ENCODE measurements at regions not wholly inside any gene's neighbourhood (a gene's known extent, or its start where the extent isn't known, plus 50 kb on each side); places are given as distances from the start of the nearest gene placed in this dataset.

GRCh38 chr11:112745973-112746372 is 215.2 kb upstream of the NCAM1 start:
- TF ChIP-seq CTCF (IDR thresholded peaks at IDR 0.05; ENCODE audit: insufficient read depth, low read depth, low read length), result no peak
- no peak overlapping the region for H3K4me3 ChIP-seq (ENCODE audit: low read depth, low read length)
- DNase-seq (ENCODE audit: low read depth), result no peak

GRCh38 chr11:112748252-112748651 is 213.0 kb upstream of the NCAM1 start:
- no peak for DNase-seq (ENCODE audit: low read depth)
- no peak for TF ChIP-seq CTCF (IDR thresholded peaks at IDR 0.05; ENCODE audit: insufficient read depth, low read depth, low read length)
- no peak overlapping the region for H3K4me3 ChIP-seq (ENCODE audit: low read depth, low read length)

GRCh38 chr11:112748713-112749543 is 212.3 kb upstream of the NCAM1 start:
- TF ChIP-seq CTCF (IDR thresholded peaks at IDR 0.05; ENCODE audit: insufficient read depth, low read depth, low read length), result no peak

GRCh38 chr11:112751329-112751728 is 209.9 kb upstream of the NCAM1 start:
- DNase-seq (ENCODE audit: low read depth), result no peak
- H3K4me3 ChIP-seq (ENCODE audit: low read depth, low read length), result no peak overlapping the region
- no peak for TF ChIP-seq CTCF (IDR thresholded peaks at IDR 0.05; ENCODE audit: insufficient read depth, low read depth, low read length)

More at GRCh38 chr11:112748713-112749543, 212.3 kb upstream of the NCAM1 start:
- no peak overlapping the region for H3K4me3 ChIP-seq (ENCODE audit: low read depth, low read length)
- peak; percentile 19 for DNase-seq (ENCODE audit: low read depth)

- no peak for DNase-seq (ENCODE audit: low read depth)
- TF ChIP-seq CTCF (IDR thresholded peaks at IDR 0.05; ENCODE audit: insufficient read depth, low read depth, low read length), result no peak
- no peak overlapping the region for H3K4me3 ChIP-seq (ENCODE audit: low read depth, low read length)
These were observed 209.4 kb upstream of the NCAM1 start for GRCh38 chr11:112751772-112752171.

- DNase-seq (ENCODE audit: low read depth), result no peak
- no peak for TF ChIP-seq CTCF (IDR thresholded peaks at IDR 0.05; ENCODE audit: insufficient read depth, low read depth, low read length)
These were observed 208.7 kb upstream of the NCAM1 start for GRCh38 chr11:112752563-112752962.

GRCh38 chr11:112753706-112754105 is 207.5 kb upstream of the NCAM1 start:
- no peak overlapping the region for H3K4me3 ChIP-seq (ENCODE audit: low read depth, low read length)
- no peak for DNase-seq (ENCODE audit: low read depth)
- no peak for TF ChIP-seq CTCF (IDR thresholded peaks at IDR 0.05; ENCODE audit: insufficient read depth, low read depth, low read length)

More at GRCh38 chr11:112752563-112752962, 208.7 kb upstream of the NCAM1 start:
- no peak overlapping the region for H3K4me3 ChIP-seq (ENCODE audit: low read depth, low read length)
